A673 (cell line): ENCODE measurements at regions not wholly inside any gene's neighbourhood (a gene's known extent, or its start where the extent isn't known, plus 50 kb on each side); places are given as distances from the start of the nearest gene placed in this dataset.

ENCODE experiments used
- CTCF ChIP-seq: fragments of 300-800, 200-600 bp; sonication (generic); conservative IDR thresholded peaks from 2 replicates; pipeline ENCODE4 v1.5.1; 2017; ENCODE audit warnings: low read depth, mild to moderate bottlenecking, antibody characterized with exemption, low read length, moderate library complexity, mixed read lengths
- EZH2 ChIP-seq: fragments of 200-600 bp; sonication (generic); IDR thresholded peaks from 2 replicates; pipeline ENCODE4 v1.6.1; 2017; ENCODE audit warnings: borderline replicate concordance, low read depth, mild to moderate bottlenecking, mixed read lengths, antibody characterized with exemption, low read length; ENCODE audit not compliant: poor library complexity, severe bottlenecking

DNA sequence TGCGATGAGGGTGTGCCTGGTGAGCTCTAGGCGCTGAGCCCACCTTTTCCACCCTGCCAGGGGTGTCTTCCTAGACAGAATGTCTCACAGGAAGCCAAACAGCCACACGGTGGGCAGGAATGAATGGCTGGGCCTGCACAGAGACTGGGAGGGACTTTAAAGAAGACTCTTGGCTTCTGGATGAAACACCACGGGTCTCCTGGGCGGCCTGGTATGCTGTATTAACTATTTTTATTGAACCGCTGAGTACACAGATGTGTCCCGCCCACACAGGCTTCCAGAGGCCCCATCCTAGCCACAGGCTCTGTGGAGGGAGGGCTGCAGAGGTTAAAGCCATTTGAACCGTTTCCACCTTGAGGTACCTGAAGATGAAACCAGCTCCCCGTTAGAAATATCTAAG, 115.2 kb upstream of the CXCL14 start:
- TF ChIP-seq EZH2 = no peak
- TF ChIP-seq CTCF = no peak
